ENCODE measurements at regions not wholly inside any gene's neighbourhood (a gene's known extent, or its start where the extent isn't known, plus 50 kb on each side); places are given as distances from the start of the nearest gene placed in this dataset.

DNA sequence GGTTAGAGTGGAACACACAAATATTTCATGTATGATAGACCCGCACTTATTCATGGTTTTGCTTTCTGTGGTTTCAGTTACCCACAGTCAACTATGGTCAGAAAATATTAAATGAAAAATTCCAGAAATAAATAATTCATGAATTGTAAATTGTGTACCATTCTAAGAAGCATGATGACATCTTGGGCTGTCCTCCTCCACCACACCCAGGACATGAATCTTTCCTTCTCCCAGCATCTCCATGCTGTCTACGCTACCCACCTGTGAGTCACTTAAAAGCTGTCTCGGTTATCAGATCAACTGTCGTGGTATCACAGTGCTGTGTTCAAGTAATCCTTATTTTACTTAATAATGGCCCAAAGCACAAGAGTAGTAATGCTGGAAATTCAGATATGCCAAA is 419.6 kb upstream of the NRP1 start:
- intact Hi-C loops (cut with DNase I), result loop anchor here in 1 of 10 donors (5.0 kb wide), 1 partner anchor 47 kb away; no protein-coding TSS in a partner anchor
- 95 to 99% methylated on average over 4 of the region's 4 CpGs for WGBS, 2 donors
- peaks cover 8 to 18% (median 15%) of the 10 kb centered on the region in 9 donors for H3K4me1 ChIP-seq
- ATAC-seq (no peak), DNase-seq (no peak)
- H3K4me3 ChIP-seq, result no peak overlapping the region
- TF ChIP-seq, protein P1, sequence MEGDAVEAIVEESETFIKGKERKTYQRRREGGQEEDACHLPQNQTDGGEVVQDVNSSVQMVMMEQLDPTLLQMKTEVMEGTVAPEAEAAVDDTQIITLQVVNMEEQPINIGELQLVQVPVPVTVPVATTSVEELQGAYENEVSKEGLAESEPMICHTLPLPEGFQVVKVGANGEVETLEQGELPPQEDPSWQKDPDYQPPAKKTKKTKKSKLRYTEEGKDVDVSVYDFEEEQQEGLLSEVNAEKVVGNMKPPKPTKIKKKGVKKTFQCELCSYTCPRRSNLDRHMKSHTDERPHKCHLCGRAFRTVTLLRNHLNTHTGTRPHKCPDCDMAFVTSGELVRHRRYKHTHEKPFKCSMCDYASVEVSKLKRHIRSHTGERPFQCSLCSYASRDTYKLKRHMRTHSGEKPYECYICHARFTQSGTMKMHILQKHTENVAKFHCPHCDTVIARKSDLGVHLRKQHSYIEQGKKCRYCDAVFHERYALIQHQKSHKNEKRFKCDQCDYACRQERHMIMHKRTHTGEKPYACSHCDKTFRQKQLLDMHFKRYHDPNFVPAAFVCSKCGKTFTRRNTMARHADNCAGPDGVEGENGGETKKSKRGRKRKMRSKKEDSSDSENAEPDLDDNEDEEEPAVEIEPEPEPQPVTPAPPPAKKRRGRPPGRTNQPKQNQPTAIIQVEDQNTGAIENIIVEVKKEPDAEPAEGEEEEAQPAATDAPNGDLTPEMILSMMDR (IDR thresholded peaks at IDR 0.05), result no peak
- no peaks in the 10 kb centered on the region for H3K9me3 ChIP-seq
- no peak overlapping the region for H3K27ac ChIP-seq
- H3K27me3 ChIP-seq, result no peaks in the 10 kb centered on the region
- H3K36me3 ChIP-seq, result no peaks in the 10 kb centered on the region

DNA sequence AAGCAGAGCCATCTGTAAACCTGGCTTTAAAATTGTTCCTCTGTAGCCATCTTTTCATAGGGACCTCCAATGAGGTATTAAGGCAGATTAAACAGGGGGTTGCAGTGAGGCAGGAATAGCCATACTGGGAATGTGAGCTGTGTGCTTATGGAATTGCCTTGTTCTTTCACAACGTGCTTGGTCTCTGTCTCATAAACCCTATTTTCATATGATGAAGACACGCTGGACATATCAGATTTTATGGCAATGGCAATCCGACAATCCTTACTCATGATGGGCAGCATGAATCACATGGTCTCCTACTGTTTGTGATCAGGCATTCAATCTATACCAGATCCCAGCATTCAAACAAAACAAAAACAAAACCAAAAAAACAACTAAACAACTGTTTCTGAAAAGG is 418.9 kb upstream of the NRP1 start:
- no peak overlapping the region for H3K4me3 ChIP-seq
- H3K27me3 ChIP-seq, result no peaks in the 10 kb centered on the region
- H3K4me1 ChIP-seq, result peaks cover 9 to 24% (median 20%) of the 10 kb centered on the region in 9 donors
- 94 to 96% methylated on average over 3 of the region's 3 CpGs for WGBS, 2 donors
- intact Hi-C loops (cut with DNase I), result loop anchor here in 1 of 10 donors (5.0 kb wide), 1 partner anchor 46 kb away; no protein-coding TSS in a partner anchor
- no peaks in the 10 kb centered on the region for H3K36me3 ChIP-seq
- H3K9me3 ChIP-seq, result no peaks in the 10 kb centered on the region
- DNase-seq (no peak), ATAC-seq (no peak)
- TF ChIP-seq, protein P1 (IDR thresholded peaks at IDR 0.05), result no peak
- no peak overlapping the region for H3K27ac ChIP-seq

DNA sequence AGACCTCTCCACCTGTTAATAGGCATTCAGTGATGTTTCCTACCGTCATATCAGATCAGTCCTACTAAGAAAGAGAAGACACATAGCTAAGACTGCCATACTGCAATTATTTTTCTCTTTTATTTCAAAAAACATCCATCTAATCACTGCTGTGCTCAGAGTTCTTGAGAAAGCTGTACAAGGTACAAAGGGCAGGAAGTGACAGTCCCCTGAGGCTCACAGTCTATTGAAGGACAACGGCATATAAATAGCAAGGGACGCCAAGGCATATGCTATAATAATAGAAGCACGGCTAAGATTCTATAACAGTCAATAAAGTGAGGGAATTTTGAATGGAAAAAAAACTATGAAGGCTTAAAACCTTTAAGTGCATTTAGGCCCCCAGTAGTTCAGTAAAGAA is 415.3 kb upstream of the NRP1 start:
- Histone ChIP-seq H3K4me1 (peaks cover 9 to 26% (median 21%) of the 10 kb centered on the region in 9 donors), H3K27ac (peak overlapping the region in 5 of 10 donors; percentile 32 to 59 (median 51)), H3K4me3 (no peak overlapping the region), H3K36me3 (no peaks in the 10 kb centered on the region), H3K9me3 (no peaks in the 10 kb centered on the region), H3K27me3 (no peaks in the 10 kb centered on the region)
- 25 to 30% methylated on average over 4 of the region's 4 CpGs for WGBS, 2 donors
- intact Hi-C loops (cut with DNase I), result loop anchor here in 1 of 10 donors (5.0 kb wide), 1 partner anchor 42 kb away; no protein-coding TSS in a partner anchor
- peak in 1 of 2 donors; percentile 68 for DNase-seq
- TF ChIP-seq, protein P1 (IDR thresholded peaks at IDR 0.05), result no peak
- ATAC-seq, result peak; percentile 67 to 96 (median 93)

DNA sequence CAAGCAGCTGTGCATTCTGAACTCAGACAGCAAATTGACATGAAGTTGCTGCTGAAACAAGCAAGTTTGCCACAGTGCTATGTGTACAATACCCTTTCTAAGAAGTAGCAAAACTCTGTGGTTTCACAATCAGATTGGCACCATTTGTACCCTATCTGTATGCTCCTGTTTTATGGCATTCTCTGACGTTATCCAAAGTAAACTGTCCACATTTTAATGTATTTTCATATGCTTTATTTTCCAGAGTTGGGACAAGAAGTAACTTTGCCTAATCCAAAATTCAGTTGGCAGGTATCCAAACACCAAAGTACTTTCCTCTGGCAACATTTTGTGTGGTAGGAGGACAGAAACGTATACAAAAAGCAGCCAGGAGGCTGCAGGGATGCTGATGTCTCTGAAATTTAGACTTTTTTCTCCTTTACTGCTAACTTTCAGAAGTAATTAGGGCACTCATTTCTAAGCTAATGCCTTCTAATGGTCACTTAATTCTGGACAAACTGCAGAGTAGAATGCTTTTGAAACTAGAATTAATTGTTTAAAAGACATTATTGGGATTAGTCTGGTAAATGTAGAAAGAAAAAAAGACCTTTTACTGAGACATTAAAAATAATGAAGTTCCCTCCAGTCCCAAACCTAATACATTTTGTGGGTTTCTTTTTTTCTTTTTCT is 414.7 kb upstream of the NRP1 start:
- peak overlapping the region in 4 of 10 donors; percentile 36 to 59 (median 52) for H3K27ac ChIP-seq
- no peak for ATAC-seq

More for the DNA sequence above, 414.7 kb upstream of the NRP1 start:
- WGBS, 2 donors, result 27 to 38% methylated on average over 2 of the region's 2 CpGs
- intact Hi-C loops (cut with DNase I), result no loop called here
- Histone ChIP-seq H3K27me3 (no peaks in the 10 kb centered on the region), H3K4me1 (peaks cover 9 to 26% (median 21%) of the 10 kb centered on the region in 9 donors), H3K4me3 (no peak overlapping the region), H3K36me3 (no peaks in the 10 kb centered on the region), H3K9me3 (no peaks in the 10 kb centered on the region)
- DNase-seq, result no peak
- TF ChIP-seq, protein P1 (IDR thresholded peaks at IDR 0.05), result no peak
